ENCODE measurements at regions not wholly inside any gene's neighbourhood (a gene's known extent, or its start where the extent isn't known, plus 50 kb on each side); places are given as distances from the start of the nearest gene placed in this dataset.

- Histone ChIP-seq H3K9ac (ENCODE audit: insufficient read depth in 1 of 2, low read length in 2 of 2) (no peak overlapping the region), H3K36me3 (ENCODE audit: control insufficient read depth in 4 of 4, insufficient read depth in 4 of 4, low read length in 4 of 4) (no peaks in the 10 kb centered on the region), H3K9me3 (ENCODE audit: control insufficient read depth in 4 of 4, insufficient read depth in 3 of 4, low read length in 3 of 4) (peaks cover 0 to 7% (median 0%) of the 10 kb centered on the region in 4 donors), H3K27ac (ENCODE audit: low read depth in 1 of 2, low read length in 1 of 2) (no peak overlapping the region), H3K4me3 (no peak overlapping the region), H3K4me1 (ENCODE audit: control insufficient read depth in 5 of 5, insufficient read depth in 5 of 5, low read length in 5 of 5) (no peaks in the 10 kb centered on the region), H3K27me3 (ENCODE audit: control insufficient read depth in 3 of 3, insufficient read depth in 3 of 3, low read length in 2 of 3) (peaks cover 0 to 5% (median 0%) of the 10 kb centered on the region in 3 donors)
- DNase-seq (no peak), ATAC-seq (ENCODE audit: insufficient read depth, low FRiP score) (no peak)
- 64 to 90% methylated on average over 3 of the region's 3 CpGs for WGBS, 2 donors
- no peak for TF ChIP-seq CTCF (IDR thresholded peaks at IDR 0.05; ENCODE audit: control extremely low read depth, extremely low read depth)
Observed at GRCh38 chrX:150225266-150225665, 137.9 kb upstream of the MAMLD1 start.

- Histone ChIP-seq H3K4me1 (ENCODE audit: control insufficient read depth in 5 of 5, insufficient read depth in 5 of 5, low read length in 5 of 5) (no peaks in the 10 kb centered on the region), H3K9me3 (ENCODE audit: control insufficient read depth in 4 of 4, insufficient read depth in 3 of 4, low read length in 3 of 4) (peaks cover 0 to 7% (median 0%) of the 10 kb centered on the region in 4 donors), H3K36me3 (ENCODE audit: control insufficient read depth in 4 of 4, insufficient read depth in 4 of 4, low read length in 4 of 4) (no peaks in the 10 kb centered on the region), H3K27me3 (ENCODE audit: control insufficient read depth in 3 of 3, insufficient read depth in 3 of 3, low read length in 2 of 3) (peaks cover 0 to 5% (median 0%) of the 10 kb centered on the region in 3 donors), H3K4me3 (no peak overlapping the region), H3K9ac (ENCODE audit: insufficient read depth in 1 of 2, low read length in 2 of 2) (no peak overlapping the region), H3K27ac (ENCODE audit: low read depth in 1 of 2, low read length in 1 of 2) (no peak overlapping the region)
- DNase-seq (no peak), ATAC-seq (ENCODE audit: insufficient read depth, low FRiP score) (no peak)
- 66 to 89% methylated on average over 9 to 11 of the region's 11 CpGs for WGBS, 2 donors
- no peak for TF ChIP-seq CTCF (IDR thresholded peaks at IDR 0.05; ENCODE audit: control extremely low read depth, extremely low read depth)
Observed at GRCh38 chrX:150225756-150226155, 137.4 kb upstream of the MAMLD1 start.

- Histone ChIP-seq H3K4me3 (no peak overlapping the region), H3K9ac (ENCODE audit: insufficient read depth in 1 of 2, low read length in 2 of 2) (no peak overlapping the region), H3K4me1 (ENCODE audit: control insufficient read depth in 5 of 5, insufficient read depth in 5 of 5, low read length in 5 of 5) (no peaks in the 10 kb centered on the region), H3K9me3 (ENCODE audit: control insufficient read depth in 4 of 4, insufficient read depth in 3 of 4, low read length in 3 of 4) (peaks cover 0 to 7% (median 0%) of the 10 kb centered on the region in 4 donors), H3K36me3 (ENCODE audit: control insufficient read depth in 4 of 4, insufficient read depth in 4 of 4, low read length in 4 of 4) (no peaks in the 10 kb centered on the region), H3K27me3 (ENCODE audit: control insufficient read depth in 3 of 3, insufficient read depth in 3 of 3, low read length in 2 of 3) (peaks cover 0 to 5% (median 0%) of the 10 kb centered on the region in 3 donors), H3K27ac (ENCODE audit: low read depth in 1 of 2, low read length in 1 of 2) (no peak overlapping the region)
- TF ChIP-seq CTCF (IDR thresholded peaks at IDR 0.05; ENCODE audit: control extremely low read depth, extremely low read depth) = no peak
- DNase-seq (no peak), ATAC-seq (ENCODE audit: insufficient read depth, low FRiP score) (no peak)
- 72 to 99% methylated on average over 9 of the region's 9 CpGs for WGBS, 2 donors
Observed at GRCh38 chrX:150226223-150226965, 136.7 kb upstream of the MAMLD1 start.
